Fibroblast of lung (primary cell): ENCODE measurements at regions not wholly inside any gene's neighbourhood (a gene's known extent, or its start where the extent isn't known, plus 50 kb on each side); places are given as distances from the start of the nearest gene placed in this dataset.

Experiments
- DNase-seq, 2 donors: peaks; one replicate each; pipeline versions ENCODE4 v3.0.0 to v3.0.0-alpha.2; 2010; ENCODE audit warnings: low read depth in 2 of 2
- H2AFZ ChIP-seq: 2 replicates; pipeline ENCODE4 v1.5.1; 2012; ENCODE audit warnings: low read length, control low read depth, inconsistent platforms
- H3K27ac ChIP-seq: 2 replicates; pipeline ENCODE4 v1.5.1; 2011; ENCODE audit warnings: low read length, control low read depth; ENCODE audit not compliant: insufficient read depth
- H3K27me3 ChIP-seq: 2 replicates; pipeline ENCODE4 v1.5.1; 2011; ENCODE audit warnings: mild to moderate bottlenecking, low read length; ENCODE audit not compliant: control insufficient read depth, insufficient read depth
- H3K36me3 ChIP-seq: 2 replicates; pipeline ENCODE4 v1.5.1; 2011; ENCODE audit warnings: low read length; ENCODE audit not compliant: control insufficient read depth, insufficient read depth
- H3K4me1 ChIP-seq: 2 replicates; pipeline ENCODE4 v1.5.1; 2011; ENCODE audit warnings: low read length; ENCODE audit not compliant: control insufficient read depth, insufficient read depth; ENCODE audit errors: extremely low read depth
- H3K4me2 ChIP-seq: 2 replicates; pipeline ENCODE4 v1.5.1; 2011; ENCODE audit warnings: low read length, control low read depth; ENCODE audit not compliant: insufficient read depth; ENCODE audit errors: extremely low read depth
- H3K4me3 ChIP-seq, 4 experiments: fragments of 200-600 bp in 1 of 4; sonication (generic) in 1 of 4; replicated peaks in 1 of 4; 2 replicates each; pipeline ENCODE4 v1.5.1; 2011 to 2016; ENCODE audit warnings: low read length in 4 of 4, low read depth in 3 of 4, mild to moderate bottlenecking in 3 of 4, control low read depth in 2 of 4, inconsistent platforms in 1 of 4, mixed read lengths in 1 of 4; ENCODE audit not compliant: insufficient read depth in 1 of 4; ENCODE audit errors: control extremely low read depth in 1 of 4
- H3K79me2 ChIP-seq: 2 replicates; pipeline ENCODE4 v1.5.1; 2012; ENCODE audit warnings: mild to moderate bottlenecking, low read length, inconsistent platforms; ENCODE audit not compliant: control insufficient read depth, insufficient read depth
- H3K9ac ChIP-seq: 2 replicates; pipeline ENCODE4 v1.5.1; 2011; ENCODE audit warnings: mild to moderate bottlenecking, low read length, control low read depth; ENCODE audit not compliant: insufficient read depth
- H3K9me3 ChIP-seq: 2 replicates; pipeline ENCODE4 v1.5.1; 2012; ENCODE audit warnings: low read depth, low read length; ENCODE audit not compliant: control insufficient read depth, insufficient read depth
- H4K20me1 ChIP-seq: 2 replicates; pipeline ENCODE4 v1.5.1; 2011; ENCODE audit warnings: low read length; ENCODE audit not compliant: control insufficient read depth, insufficient read depth; ENCODE audit errors: extremely low read depth
- EZH2 ChIP-seq: IDR thresholded peaks from 2 replicates; pipeline ENCODE4 v1.5.1; 2012; ENCODE audit warnings: low read length, control low read depth, mild to moderate bottlenecking; ENCODE audit errors: missing control alignments
- TF ChIP-seq, protein P1 (sequence below), 2 donors: IDR thresholded peaks in 1 of 2; conservative IDR thresholded peaks in 1 of 2; 1 replicate in 1 of 2; 2 replicates in 1 of 2; pipeline ENCODE4 v1.5.1; 2011 to 2012; ENCODE audit warnings: low read length in 2 of 2, control low read depth in 1 of 2, inconsistent platforms in 1 of 2, low read depth in 1 of 2, mild to moderate bottlenecking in 1 of 2

DNA sequence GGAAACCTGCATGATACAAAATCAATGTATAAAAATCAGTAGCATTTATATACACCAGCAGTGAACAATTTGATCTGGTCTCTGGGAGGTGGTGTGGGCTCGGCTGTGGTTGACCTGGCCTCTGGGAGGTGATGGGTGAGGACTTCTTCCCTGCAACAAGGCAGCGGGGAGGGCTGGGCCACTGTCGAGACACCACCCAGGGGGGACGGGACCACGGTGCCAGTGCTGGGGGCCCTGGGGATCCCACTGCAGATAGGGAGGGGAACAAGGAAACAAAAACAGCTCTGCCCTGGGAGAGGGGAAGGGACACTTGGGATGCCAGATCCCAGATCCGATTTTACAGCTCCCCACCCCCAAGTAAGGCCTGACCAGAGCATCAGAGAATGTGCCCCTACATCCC, 189.6 kb upstream of the SFSWAP start:
- no peak overlapping the region for H3K27ac ChIP-seq
- no peaks in the 10 kb centered on the region for H3K79me2 ChIP-seq
- no peak overlapping the region for H3K4me2 ChIP-seq
- DNase-seq, result no peak
- H2AFZ ChIP-seq, result no peak overlapping the region
- H3K9me3 ChIP-seq, result no peaks in the 10 kb centered on the region
- H3K36me3 ChIP-seq, result no peaks in the 10 kb centered on the region
- H4K20me1 ChIP-seq, result no peaks in the 10 kb centered on the region
- H3K27me3 ChIP-seq, result no peaks in the 10 kb centered on the region
- no peak overlapping the region for H3K4me3 ChIP-seq
- no peak overlapping the region for H3K9ac ChIP-seq
- no peaks in the 10 kb centered on the region for H3K4me1 ChIP-seq
- TF ChIP-seq, protein P1, sequence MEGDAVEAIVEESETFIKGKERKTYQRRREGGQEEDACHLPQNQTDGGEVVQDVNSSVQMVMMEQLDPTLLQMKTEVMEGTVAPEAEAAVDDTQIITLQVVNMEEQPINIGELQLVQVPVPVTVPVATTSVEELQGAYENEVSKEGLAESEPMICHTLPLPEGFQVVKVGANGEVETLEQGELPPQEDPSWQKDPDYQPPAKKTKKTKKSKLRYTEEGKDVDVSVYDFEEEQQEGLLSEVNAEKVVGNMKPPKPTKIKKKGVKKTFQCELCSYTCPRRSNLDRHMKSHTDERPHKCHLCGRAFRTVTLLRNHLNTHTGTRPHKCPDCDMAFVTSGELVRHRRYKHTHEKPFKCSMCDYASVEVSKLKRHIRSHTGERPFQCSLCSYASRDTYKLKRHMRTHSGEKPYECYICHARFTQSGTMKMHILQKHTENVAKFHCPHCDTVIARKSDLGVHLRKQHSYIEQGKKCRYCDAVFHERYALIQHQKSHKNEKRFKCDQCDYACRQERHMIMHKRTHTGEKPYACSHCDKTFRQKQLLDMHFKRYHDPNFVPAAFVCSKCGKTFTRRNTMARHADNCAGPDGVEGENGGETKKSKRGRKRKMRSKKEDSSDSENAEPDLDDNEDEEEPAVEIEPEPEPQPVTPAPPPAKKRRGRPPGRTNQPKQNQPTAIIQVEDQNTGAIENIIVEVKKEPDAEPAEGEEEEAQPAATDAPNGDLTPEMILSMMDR (conservative IDR thresholded peaks at IDR 0.05 in 1 of 2, IDR thresholded peaks at IDR 0.05 in 1 of 2; ENCODE audit: low read depth in 1 of 2, low read length in 2 of 2), result no peak
- TF ChIP-seq EZH2, result no peak

DNA sequence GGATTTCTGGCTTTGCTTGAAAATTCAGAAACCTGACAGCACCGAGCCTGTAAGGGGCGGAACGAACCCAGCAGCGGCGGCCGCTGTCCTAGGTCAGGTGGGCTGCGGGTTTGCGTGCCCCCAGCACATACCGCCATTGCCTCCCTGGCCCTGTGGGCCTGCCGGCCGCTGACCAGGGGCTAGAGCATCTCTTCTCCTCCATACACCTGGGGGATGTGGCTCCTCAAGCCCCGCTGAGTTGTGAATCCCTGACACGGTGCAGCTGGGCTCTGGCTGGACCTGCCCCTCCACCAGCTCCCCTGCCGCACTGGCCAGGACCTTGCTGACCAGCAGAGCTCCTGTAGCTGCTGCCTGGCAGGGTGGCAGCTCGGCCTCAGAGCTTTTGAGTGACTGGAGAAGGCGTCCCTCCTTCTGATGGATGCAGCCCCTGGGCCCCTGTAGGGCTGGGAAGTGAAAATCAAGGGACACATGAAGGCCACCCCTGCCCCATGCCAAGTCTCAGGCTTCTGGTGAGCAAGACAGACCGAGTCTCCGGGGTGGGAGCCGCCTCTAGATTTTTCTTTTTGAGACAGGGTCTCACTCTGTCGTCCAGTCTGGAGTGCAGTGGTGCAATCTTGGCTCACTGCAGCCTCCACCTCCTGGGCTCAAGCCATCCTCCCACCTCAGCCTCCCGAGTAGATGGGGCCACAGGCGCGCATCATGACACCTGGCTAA, 184.9 kb upstream of the SFSWAP start:
- DNase-seq, result no peak
- Histone ChIP-seq H3K9me3 (no peaks in the 10 kb centered on the region), H3K27ac (no peak overlapping the region), H3K79me2 (no peaks in the 10 kb centered on the region), H4K20me1 (no peaks in the 10 kb centered on the region), H3K4me1 (no peaks in the 10 kb centered on the region), H2AFZ (no peak overlapping the region), H3K36me3 (no peaks in the 10 kb centered on the region), H3K27me3 (no peaks in the 10 kb centered on the region), H3K9ac (no peak overlapping the region), H3K4me3 (no peak overlapping the region), H3K4me2 (no peak overlapping the region)
- TF ChIP-seq EZH2, result no peak

DNA sequence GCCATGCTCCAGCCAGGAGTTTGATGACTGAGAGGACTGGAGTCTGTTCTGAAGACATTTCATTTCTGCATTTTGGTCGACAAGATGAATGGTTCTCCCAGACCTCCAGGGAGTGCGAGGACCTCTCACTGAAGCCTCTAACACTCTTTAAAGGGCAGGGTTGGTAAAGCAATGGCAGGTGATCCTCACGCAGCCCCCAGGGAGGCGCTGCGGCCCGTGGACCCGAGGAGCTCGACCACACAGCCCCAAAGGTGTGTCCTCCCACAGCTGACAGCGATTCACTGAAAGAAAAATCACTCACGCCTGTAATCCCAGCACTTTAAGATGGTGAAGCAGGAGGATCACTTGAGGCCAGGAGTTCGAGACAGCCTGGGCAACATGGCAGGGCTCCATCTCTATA, 183.8 kb upstream of the SFSWAP start:
- no peaks in the 10 kb centered on the region for H3K27me3 ChIP-seq
- no peak overlapping the region for H3K9ac ChIP-seq
- no peaks in the 10 kb centered on the region for H3K4me1 ChIP-seq
- H3K27ac ChIP-seq, result no peak overlapping the region
- no peaks in the 10 kb centered on the region for H3K9me3 ChIP-seq
- H2AFZ ChIP-seq, result no peak overlapping the region
- TF ChIP-seq, protein P1 (conservative IDR thresholded peaks at IDR 0.05 in 1 of 2, IDR thresholded peaks at IDR 0.05 in 1 of 2; ENCODE audit: low read depth in 1 of 2, low read length in 2 of 2), result no peak
- no peak for TF ChIP-seq EZH2
- H4K20me1 ChIP-seq, result no peaks in the 10 kb centered on the region
- no peak for DNase-seq
- no peak overlapping the region for H3K4me3 ChIP-seq
- H3K79me2 ChIP-seq, result no peaks in the 10 kb centered on the region
- no peaks in the 10 kb centered on the region for H3K36me3 ChIP-seq
- no peak overlapping the region for H3K4me2 ChIP-seq
